Stimulated activated CD8-positive, alpha-beta memory T cell treated with anti-CD3 and anti-CD28 coated beads, Interleukin-4, amount 100 ng/mL, for 1 hour (primary cell): ENCODE measurements at regions not wholly inside any gene's neighbourhood (a gene's known extent, or its start where the extent isn't known, plus 50 kb on each side); places are given as distances from the start of the nearest gene placed in this dataset.
"Not testable (repeated sequence)": the region's sequence is repeated elsewhere in the genome, so short reads cannot be mapped to it uniquely, and the experiment has no call there.

Source experiments
- DNase-seq, 2 donors: peaks; one replicate each; pipeline ENCODE4 v3.0.0-alpha.2; 2020; ENCODE audit warnings: low read depth in 2 of 2, low spot score in 1 of 2

DNA sequence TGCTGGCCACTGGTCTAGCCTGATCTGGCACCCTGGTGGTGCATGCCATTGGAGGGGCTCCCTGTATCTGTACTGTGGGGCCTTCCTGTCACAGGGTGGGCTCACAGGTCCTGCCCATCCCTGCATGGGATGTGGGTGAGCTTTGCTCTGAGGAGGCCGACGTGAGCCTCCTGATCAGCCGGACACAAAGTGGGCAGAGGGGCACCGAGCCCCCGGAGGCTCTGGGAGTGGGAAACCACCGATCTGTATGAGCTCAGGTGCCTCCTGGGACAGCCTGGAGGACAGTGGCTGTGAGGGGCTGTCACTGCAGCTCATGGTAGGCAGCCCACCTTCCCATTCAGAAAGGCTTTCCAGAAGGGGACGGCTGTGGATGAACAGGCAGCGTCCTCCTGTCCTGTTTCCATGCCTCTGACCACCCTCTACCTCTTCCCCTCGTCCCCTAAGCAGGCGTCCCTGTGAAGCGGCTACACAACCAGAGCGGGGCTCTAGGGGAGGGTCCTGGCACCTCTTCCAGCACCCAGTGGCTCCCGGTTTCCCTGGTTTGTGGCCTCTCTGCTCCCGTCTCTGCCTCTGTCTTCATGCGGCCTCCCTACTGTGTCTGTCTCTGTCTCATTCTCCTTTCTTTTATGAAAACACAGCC, 112.5 kb upstream of the OTOS start:
- no peak for DNase-seq

DNA sequence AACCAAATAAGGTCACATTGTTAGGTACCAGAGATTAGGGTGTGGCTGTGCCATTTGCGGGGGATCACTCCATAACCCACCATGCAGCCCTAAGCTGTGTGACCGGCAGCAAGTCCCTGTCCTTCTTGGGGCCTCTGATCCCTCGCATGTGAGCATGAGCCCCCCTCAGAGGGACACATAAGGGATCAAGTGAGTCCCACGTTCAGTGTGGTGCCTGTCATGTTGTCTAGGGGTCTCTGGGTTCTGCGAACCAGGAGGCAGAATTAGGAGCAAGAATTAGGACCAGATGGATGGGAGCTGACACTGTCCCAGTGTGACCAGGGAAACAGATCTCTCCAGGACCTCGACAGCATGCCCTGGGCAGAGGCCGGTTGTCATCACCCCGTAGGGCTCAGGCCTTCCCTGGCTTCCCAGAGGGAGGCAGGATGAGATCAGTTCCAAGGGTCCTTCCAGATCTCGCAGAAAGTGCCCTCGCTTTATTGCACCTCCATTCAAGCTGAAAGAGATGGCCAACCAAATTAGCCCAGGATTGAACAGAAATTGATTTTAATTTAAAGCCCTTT, 113.2 kb upstream of the OTOS start:
- DNase-seq: no peak

DNA sequence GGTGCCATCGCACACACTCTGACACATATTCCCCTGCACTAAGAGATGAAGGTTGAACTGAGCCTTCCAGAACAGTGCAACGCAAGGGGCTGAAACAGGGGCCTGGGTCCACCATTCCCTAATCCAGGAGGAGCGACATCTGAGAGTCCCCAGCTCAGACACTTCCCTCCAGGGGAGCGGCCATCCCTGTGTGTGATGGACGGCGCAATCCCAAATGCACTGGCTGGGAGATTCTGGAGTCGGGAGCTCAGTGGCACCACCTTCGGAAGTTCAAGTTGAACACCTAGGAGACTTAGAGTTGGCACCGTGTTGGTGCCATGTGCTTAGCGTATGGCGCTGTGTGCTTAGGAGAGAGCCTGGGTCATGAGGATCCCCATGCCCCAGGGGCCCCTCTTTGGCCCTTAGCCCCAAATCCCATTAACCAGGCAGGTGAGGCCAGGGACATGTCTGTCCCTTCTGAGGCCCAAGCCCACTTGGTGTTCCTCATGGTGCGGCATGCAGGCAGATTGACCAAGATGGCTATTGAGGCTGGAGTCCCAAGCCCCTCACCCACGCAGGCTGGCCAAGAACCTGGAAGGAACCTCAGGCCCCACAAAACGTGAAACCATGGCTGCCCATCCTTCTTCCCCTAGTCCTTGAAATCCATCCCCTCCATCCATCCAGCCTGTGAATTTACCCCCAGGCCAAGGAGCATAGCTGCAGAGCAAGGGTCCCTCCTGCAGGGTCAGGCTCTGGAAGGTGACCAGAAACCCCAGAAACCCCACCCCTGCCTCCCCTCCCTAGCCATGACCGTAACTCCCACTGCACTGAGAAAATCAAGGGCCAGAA, 114.1 kb upstream of the OTOS start:
- no peak for DNase-seq

DNA sequence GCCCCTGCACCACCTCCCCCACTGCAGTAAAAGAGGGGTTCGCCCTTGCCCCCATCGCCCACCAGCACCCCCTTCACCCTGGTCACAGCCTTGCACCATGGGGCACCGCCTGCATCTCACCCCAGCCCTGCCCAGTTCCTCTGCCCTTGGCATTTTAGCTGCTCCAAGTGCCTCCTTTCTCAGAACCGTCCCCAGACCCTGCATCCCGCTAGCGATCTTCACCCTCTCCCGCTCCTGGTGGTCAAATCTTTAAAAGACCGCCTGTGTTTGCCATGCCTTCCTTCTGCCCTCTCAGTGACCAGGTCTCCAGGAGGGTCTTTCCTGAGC, 114.7 kb upstream of the OTOS start:
- no peak for DNase-seq

DNA sequence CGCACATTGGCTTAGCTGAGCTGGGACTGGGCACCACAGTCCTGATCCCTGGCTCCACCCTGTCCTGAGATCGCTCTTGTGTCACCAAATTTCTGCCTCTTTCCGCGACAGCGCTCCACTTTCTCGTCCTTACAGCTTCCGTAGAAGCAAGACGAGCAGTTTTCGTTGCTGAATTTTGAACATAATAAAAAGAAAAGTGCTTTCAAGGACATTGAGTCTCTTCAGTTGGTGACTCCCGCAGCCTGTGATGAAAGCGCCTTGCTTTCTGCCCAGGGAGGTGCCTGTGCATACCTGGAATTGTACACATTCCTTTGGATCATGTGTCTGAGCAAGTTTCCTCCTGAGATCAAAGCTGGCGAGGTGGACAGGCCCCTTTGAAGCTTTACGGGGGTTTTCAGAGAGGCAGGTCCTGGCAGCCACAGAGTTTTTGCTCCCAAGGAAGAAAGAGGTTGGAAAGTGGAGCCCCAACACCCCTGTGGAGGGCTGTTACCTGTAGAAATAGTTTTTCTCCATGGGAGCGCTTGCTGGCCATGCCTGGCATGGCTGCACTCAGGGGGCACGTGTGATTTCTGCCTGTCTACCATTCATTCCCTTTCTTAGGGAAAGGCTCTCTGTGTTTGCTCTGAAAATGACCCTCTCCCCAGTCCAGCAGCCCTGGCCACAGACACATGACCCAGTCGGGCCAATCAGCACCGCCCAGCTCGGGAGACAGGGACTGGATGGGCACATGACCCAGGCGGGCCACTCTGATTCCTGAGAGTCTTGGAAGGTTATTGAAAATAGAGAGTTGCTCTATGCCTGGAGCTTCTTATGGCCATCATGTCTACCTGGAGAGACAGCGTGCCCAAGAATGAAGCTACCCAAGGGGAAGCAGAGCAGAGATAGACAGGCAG, 115.6 kb upstream of the OTOS start:
- no peak for DNase-seq

DNA sequence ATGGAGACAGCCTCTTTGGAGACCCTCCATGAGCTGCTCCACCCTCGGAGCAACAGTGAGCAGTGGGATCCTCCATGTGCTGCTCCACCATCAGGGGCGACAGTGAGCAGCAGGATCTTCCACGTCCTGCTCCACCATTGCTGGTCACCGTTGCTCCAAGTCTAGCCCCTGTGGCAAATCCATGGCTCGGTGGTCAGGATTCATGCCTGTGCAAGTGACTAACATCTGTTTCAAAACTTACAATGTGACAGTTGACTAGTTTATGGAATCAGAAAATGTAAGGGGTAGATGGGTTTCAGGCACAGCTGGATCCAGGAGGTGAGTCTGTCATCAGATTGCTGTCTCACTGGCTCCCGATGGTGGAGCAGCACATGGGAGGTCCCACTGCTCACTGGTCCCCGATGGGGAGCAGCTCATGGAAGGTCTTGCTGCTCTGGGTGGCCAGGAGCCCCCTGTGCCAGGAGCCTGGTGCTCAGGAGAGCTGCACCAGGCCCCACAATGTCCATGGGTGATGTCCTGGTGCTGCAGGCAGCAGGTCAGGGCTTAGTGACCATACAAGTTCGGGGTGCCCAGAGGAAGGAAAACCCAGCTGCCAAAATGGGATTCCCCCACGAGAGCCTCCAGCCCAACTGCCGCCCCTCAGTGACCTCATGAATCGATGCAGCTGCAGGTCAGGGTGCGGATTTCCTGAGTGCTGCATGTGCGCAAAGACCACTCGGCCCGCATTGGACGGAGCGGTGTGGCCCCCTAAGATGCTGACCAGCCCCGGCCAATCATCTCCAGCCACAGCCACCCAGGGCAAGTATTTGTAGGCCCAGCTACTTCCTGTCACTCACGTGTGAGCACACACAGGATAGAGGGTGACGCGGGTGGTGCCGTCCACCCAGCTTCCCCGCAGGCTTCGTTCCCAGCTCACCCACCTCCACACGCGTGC, 116.5 kb upstream of the OTOS start:
- DNase-seq: no peak

DNA sequence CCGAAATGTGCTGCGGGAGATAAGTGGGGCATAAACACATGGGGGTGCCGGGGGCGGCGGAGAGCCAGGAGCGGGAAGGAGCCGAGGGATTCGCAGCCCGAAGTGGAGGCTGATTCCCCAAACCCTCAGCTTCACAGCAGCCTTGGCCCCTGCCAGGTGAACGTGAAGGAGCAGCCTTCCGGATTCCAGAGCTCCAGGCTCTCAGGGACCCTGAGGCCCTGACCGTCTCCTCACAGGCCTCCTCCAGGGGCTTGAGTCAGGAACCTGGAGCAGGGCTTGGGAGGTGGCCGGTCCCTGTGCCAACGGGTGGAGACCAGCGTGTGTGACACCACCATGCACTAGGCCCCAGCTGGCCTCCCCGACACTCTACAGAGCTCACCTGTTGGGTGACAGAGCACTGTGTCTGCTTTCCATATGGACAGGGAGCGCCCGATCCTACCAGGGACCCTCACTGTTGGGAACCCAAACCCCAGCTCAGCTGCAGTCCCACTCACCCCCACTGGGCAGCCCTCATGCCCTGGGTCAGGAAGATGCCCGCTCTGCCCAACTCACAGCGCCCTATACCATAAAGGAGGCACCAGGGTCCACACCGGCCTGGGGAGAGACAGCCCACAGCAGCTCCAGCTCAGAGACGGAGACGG, 117.6 kb upstream of the OTOS start:
- no peak for DNase-seq

DNA sequence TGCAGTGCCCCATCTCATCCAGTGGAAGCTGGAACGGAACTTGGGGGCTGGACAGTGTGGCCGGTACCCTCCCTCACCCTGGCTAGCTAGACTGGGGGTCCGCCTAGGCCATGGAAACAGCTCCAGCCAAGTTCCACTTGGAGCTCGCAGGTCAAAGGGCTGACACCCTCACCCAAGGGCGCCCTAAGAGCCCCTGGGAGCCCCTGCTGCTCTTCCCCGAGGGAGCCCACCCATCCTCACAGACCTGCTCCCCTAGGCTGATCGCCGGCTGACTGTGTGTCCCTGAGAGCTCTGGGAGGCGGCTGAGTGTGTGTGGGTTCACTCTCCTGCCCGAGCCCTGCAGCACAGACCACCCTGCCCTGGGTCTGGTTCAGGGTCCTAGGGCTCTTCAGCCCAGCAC, 118.2 kb upstream of the OTOS start:
- no peak for DNase-seq

DNA sequence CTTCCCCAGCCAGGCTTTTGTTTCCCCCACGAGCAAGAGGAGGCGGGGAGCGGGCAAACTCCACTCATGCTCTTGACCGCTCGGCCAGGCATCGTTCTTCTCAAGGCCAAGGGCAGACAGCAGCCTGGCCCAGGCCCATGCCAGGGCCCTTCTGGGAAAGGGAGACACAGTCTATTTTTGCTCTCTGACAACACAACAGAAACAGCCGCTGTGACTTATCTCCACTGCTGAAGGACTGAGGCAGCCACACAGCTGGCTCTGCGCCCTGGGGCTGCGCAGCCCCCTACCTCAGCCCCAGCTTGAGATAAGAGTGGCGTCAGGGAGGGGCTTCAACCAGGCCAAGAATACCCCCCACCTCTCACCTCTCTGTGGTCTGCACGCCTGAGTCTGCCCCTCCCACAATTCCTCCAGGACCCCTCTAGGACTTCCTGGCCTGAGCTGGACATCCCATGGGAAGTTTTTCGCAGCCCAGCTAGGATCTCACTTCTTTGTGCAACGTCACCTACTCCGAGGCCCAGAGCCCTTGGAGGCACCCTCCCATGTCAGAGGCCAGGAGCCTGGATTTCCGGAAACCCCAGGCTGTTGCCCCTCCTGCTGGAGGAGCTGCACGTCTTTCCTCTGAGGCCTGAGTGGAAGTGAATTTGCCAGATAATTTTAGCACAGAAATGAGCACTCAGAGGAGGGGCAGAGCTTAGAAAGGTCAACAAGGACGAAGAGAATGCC, 118.9 kb upstream of the OTOS start:
- DNase-seq: no peak

DNA sequence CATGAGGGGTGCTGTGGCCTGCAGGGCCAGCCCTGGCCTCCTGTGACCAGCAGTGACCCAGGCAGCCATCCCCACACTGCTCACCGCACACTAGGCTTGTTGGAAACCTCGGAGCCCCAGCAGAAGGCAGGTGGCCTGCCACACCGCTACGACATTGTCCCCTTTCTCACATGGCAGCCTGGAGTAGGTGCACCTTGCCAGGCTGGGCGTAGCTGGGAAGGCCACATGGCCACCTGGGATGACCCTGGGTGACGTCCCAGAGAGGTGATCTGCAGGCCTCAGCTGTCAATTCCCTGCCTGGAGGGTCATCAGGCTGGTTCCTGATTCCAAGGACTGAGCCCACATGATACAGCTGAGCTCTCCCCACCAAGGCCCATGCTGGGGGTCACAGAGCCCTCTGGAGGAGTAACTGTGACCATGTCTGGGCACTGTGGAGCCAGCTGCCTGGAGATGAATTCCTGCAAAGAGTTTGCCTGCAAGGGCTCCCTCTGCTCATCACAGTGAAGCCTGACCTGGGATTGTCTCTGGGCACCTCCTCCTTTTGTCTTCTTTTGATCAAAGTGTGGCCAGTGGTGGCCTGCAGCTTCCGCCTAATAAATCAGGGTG, 119.6 kb upstream of the OTOS start:
- no peak for DNase-seq

DNA sequence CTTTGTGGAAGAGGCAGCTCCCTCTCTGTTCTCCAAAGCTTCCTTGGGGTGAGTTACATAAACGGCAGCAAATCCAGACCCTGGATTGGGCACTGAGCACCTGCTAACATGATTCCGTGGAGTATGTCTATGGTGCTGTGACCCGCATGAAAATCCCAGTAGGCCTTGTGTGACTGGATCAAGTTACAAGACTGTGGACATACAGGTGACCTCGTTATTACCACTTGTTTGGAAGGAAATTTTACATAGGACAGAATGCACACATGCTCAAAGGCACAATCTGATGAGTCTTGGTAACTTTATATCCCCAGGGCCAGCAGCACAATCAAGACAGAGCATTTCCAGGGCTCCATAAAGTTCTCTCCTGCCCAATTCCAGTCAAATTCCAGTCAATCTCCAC, 120.2 kb upstream of the OTOS start:
- DNase-seq: no peak

DNA sequence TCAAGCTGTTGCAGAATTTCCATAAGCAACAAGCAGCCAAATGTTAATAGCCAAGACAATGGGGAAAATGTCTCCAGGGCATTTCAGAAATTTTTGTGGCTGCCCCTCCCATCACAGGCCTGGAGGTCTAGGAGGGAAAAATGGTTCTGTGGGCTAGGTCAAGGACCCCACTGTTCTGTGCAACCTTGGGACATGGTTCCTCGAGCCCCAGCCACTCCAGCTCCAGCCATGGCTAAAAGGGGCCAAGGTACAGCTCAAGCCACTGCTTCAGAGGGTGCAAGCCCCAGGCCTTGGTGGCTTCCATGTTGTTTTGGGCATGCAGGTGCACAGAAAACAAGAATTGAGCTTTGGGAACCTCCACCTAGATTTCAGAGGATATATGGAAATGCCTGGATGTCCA, 122.1 kb upstream of the OTOS start:
- not testable (repeated sequence) for DNase-seq

DNA sequence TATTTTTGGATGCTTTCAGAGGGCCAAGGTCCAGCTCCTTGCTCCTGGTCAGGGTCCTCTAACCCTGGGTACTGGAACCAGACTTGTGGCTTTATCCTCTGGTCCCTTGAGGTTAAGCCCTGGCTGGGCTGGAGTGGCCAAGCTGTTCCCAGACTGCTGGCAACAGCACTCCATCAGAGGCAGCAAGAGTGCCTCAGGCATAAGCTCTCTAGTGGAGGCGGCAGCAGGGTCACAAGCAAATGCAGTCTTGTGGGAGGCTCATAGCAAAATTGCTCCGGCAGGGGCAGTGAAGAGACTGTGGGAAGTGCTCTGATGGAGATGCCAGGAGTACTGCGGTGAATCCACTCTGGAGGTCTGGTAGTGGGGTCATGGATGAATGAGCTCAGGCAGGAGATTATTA, 128.9 kb upstream of the OTOS start:
- DNase-seq: no peak

DNA sequence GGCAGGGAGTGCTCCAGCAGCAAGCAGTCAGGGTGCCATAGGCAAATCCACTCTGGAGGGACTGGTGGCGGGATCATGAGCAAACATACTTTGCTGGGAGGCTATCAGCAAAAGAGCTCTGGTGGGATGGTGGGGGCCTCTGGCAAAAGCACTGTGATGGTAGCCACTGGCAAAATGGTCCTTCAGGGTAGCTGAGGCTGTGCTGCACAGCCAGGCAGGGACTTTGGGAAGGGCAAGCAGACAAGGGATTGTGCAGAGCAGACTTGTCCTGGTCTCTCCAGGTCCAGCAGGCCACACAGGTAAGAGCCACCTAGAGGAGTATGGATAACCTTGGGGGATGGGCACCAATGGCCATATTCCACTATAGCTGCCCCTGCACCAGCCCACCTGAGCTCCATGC, 129.4 kb upstream of the OTOS start:
- no peak for DNase-seq

DNA sequence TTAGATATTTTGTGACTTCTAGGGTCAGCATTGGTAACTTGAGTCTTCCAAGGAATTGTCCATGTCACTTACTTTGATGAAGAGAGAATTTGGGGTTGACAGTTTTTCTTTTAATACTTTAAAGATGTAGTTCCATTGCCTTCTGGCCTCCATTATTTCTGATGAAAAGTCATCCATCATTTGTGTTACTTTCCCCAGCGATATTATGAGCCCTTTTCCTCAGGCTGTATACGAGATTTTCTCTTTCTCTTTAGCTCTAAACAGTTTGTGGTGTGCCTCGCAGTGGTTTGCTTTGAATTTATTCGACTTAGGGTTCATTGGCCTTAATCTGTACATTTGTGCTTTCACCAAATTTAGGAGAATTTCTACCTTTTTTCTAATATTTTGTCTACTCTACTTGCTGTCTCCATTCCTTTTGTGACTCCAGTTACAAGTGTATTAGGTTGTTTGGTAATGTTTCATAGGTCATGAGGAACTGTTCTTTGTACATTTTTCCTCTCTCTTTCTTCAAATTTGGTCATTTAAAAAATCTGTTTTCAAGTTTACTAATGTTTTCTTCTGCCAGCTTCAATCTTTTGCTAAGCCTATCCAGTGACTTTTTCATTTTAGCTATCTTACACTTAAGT, 131.4 kb upstream of the OTOS start:
- no peak for DNase-seq

DNA sequence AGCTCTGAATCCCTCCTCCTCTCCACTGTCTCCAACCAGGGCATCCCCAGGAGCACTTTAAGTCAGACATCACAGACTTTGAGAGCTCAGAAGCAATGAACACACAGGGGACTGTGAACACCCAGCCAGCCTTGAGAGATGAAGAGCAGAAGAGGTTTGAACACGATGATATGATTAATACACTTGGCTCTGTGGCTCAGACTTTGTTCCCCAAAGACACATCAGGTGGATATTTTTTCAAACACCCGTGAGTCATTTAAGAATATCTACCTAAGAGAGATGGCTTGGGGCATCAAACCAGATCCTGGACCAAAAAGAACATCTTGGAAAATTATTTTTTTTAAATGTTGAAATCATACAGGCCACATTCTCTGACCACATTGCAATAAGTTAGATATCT, 134.9 kb upstream of the OTOS start:
- no peak for DNase-seq

DNA sequence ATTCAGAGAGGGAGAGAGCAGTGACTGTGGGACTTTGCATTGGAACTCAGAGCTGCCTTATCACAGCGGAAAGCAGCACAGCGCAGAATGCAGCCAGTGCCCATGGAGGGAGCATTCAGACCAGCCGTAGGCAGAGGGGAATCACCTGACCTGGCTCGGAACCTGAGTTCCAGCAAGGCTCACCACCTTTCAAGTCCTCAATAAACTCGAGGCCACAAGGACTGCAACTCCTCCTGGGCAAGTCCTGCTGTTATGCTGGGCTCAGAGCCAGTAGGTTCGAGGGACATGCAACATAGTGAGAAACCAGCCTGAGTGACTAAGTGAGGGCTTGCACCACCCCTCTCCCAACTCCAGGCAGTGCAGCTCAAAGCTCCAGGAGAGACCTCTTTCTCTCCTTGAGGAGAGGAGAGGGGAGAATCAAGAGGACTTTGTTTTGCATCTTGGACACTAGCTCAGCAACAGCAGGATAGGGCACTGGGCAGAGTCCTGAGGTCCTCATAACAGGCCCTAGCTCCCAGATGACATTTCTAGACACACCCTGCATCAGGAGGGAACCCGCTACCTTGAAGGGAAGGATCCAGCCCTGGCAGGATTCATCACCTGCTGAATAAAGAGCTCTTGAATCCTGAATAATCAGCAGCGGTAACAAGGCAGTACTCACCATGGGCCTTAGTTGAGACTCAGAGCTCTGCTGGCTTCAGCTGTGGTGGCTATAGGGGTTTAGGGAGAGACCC, 136.8 kb upstream of the OTOS start:
- no peak for DNase-seq
